HEK293 (cell line): ENCODE measurements at regions not wholly inside any gene's neighbourhood (a gene's known extent, or its start where the extent isn't known, plus 50 kb on each side); places are given as distances from the start of the nearest gene placed in this dataset.

Experiments
- REST ChIP-seq: fragments of 450-650 bp; formaldehyde crosslinking; IDR thresholded peaks from 2 replicates; pipeline ENCODE4 v1.5.1; 2016; ENCODE audit warnings: missing biosample characterization, missing genetic modification characterization
- YY1 ChIP-seq: fragments of 450-650 bp; formaldehyde crosslinking; IDR thresholded peaks from 2 replicates; pipeline ENCODE4 v1.5.1; 2018; ENCODE audit warnings: missing biosample characterization, missing genetic modification characterization
- ZEB2 ChIP-seq: fragments of 450-650 bp; formaldehyde crosslinking; IDR thresholded peaks from 2 replicates; pipeline ENCODE4 v1.5.1; 2016; ENCODE audit warnings: missing biosample characterization, missing genetic modification characterization
- ZNF350 ChIP-seq: fragments of 450-650 bp; formaldehyde crosslinking; IDR thresholded peaks from 2 replicates; pipeline ENCODE4 v1.5.0; 2017; ENCODE audit warnings: missing biosample characterization, mild to moderate bottlenecking, missing genetic modification characterization
- ZNF529 ChIP-seq: fragments of 450-650 bp; formaldehyde crosslinking; IDR thresholded peaks from 2 replicates; pipeline ENCODE4 v1.5.1; 2017; ENCODE audit warnings: missing genetic modification characterization, missing biosample characterization; ENCODE audit not compliant: insufficient replicate concordance
- TF ChIP-seq, protein P1 (sequence below): fragments of 450-650 bp; formaldehyde crosslinking; IDR thresholded peaks from 2 replicates; pipeline ENCODE4 v1.5.1; 2016; ENCODE audit warnings: missing biosample characterization, missing genetic modification characterization
- TF ChIP-seq, protein P2 (sequence below): fragments of 450-650 bp; formaldehyde crosslinking; IDR thresholded peaks from 2 replicates; pipeline ENCODE4 v1.5.1; 2017; ENCODE audit warnings: missing biosample characterization, missing genetic modification characterization

DNA sequence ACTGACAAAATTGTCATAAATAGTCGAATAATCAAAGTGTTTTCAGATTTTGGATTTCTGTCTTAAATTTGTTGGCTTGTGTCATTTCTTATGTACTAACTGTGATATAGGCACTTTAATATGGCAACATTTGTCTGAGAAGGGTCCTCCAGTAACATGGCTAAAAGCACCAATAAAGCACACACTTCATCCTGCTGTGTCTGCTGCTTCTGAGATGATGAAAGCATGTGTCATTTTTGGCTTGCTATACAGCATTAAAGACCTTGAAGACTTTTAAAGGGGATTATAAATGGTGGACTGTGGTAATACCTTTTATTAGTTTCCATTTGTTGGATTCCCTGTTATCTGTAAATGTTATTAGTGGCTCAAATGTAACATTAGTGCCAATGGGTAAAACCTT is 551.8 kb upstream of the GRID2 start:
- no peak for TF ChIP-seq YY1 (tag by site-specific recombination)
- TF ChIP-seq, protein P1, sequence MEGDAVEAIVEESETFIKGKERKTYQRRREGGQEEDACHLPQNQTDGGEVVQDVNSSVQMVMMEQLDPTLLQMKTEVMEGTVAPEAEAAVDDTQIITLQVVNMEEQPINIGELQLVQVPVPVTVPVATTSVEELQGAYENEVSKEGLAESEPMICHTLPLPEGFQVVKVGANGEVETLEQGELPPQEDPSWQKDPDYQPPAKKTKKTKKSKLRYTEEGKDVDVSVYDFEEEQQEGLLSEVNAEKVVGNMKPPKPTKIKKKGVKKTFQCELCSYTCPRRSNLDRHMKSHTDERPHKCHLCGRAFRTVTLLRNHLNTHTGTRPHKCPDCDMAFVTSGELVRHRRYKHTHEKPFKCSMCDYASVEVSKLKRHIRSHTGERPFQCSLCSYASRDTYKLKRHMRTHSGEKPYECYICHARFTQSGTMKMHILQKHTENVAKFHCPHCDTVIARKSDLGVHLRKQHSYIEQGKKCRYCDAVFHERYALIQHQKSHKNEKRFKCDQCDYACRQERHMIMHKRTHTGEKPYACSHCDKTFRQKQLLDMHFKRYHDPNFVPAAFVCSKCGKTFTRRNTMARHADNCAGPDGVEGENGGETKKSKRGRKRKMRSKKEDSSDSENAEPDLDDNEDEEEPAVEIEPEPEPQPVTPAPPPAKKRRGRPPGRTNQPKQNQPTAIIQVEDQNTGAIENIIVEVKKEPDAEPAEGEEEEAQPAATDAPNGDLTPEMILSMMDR (tag by site-specific recombination), result no peak
- TF ChIP-seq ZEB2, result no peak
- TF ChIP-seq, protein P2, sequence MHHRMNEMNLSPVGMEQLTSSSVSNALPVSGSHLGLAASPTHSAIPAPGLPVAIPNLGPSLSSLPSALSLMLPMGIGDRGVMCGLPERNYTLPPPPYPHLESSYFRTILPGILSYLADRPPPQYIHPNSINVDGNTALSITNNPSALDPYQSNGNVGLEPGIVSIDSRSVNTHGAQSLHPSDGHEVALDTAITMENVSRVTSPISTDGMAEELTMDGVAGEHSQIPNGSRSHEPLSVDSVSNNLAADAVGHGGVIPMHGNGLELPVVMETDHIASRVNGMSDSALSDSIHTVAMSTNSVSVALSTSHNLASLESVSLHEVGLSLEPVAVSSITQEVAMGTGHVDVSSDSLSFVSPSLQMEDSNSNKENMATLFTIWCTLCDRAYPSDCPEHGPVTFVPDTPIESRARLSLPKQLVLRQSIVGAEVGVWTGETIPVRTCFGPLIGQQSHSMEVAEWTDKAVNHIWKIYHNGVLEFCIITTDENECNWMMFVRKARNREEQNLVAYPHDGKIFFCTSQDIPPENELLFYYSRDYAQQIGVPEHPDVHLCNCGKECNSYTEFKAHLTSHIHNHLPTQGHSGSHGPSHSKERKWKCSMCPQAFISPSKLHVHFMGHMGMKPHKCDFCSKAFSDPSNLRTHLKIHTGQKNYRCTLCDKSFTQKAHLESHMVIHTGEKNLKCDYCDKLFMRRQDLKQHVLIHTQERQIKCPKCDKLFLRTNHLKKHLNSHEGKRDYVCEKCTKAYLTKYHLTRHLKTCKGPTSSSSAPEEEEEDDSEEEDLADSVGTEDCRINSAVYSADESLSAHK (tag by site-specific recombination), result no peak
- TF ChIP-seq REST, result no peak
- no peak for TF ChIP-seq ZNF529 (tag by site-specific recombination)
- no peak for TF ChIP-seq ZNF350 (tag by site-specific recombination)
